ENCODE measurements at regions not wholly inside any gene's neighbourhood (a gene's known extent, or its start where the extent isn't known, plus 50 kb on each side); places are given as distances from the start of the nearest gene placed in this dataset.

DNA sequence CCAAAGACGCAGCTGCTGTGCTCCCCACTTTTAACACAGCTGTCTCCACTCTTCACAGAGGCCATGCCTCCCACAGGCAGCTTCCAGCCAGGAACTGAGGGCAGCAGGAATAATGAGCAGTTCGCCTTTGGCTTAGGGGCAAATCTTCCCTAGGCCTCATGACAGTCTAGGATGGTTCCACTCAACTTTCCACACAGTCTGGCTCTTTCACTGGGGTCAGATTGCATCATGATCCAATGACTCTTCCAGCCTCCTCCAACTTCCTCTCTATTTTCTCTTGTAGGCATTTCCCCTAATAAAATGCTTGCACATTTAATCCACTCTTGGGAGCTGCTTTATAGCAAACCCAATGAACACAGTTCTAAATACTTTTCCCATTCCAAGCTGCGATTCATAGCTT lies 271.6 kb upstream of the ATP2B1 start:
- CTCF ChIA-PET: interaction anchor here (1.1 to 1.3 kb wide), 2 partner anchors 23 to 197 kb away, joined by 3 read pairs; no protein-coding TSS in a partner anchor
- Histone ChIP-seq H3K27me3 (ENCODE audit: control insufficient read depth, insufficient read depth, low read length) (no peaks in the 10 kb centered on the region), H3K36me3 (ENCODE audit: control insufficient read depth, insufficient read depth, low read length) (no peaks in the 10 kb centered on the region), H3K4me3 (ENCODE audit: low read depth, low read length) (no peak overlapping the region)
- TF ChIP-seq, protein P1, sequence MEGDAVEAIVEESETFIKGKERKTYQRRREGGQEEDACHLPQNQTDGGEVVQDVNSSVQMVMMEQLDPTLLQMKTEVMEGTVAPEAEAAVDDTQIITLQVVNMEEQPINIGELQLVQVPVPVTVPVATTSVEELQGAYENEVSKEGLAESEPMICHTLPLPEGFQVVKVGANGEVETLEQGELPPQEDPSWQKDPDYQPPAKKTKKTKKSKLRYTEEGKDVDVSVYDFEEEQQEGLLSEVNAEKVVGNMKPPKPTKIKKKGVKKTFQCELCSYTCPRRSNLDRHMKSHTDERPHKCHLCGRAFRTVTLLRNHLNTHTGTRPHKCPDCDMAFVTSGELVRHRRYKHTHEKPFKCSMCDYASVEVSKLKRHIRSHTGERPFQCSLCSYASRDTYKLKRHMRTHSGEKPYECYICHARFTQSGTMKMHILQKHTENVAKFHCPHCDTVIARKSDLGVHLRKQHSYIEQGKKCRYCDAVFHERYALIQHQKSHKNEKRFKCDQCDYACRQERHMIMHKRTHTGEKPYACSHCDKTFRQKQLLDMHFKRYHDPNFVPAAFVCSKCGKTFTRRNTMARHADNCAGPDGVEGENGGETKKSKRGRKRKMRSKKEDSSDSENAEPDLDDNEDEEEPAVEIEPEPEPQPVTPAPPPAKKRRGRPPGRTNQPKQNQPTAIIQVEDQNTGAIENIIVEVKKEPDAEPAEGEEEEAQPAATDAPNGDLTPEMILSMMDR (IDR thresholded peaks at IDR 0.05; ENCODE audit: insufficient read depth, low read depth, low read length): no peak
- POLR2A ChIA-PET: no interaction called here
- DNase-seq (ENCODE audit: low read depth): peak; percentile 65

DNA sequence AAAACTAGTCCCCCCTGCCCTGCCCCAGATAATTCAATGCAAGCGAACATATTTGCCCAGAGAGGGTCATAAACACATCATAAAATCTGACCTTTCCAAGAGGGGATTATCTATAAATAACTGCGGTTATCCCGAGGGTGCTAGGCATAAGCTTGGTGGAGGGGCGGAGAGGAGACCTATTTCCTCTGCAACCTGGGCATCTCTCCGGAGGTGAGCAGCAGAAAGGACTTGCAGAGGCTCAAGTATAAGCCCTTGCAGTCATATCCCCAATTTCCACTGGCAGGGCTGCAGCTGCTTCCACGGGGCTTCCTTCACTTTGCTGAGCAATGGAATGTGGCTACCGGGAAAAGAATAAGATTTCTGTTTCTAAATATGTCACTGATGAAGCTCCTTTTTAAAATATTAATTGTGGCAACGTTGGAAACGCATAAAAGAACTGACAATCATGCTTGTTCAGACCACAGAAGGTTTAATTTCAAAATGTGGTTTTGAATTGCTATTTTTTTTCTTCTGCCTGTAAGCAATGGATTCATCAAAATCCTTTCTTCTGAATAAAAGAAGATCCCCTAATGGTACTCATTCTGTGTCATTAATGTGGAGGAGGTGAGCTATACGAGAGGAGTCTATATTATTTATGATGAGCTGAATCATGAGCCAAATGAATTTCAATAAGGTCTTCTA lies 268.9 kb upstream of the ATP2B1 start:
- Histone ChIP-seq H3K27me3 (ENCODE audit: control insufficient read depth, insufficient read depth, low read length) (no peaks in the 10 kb centered on the region), H3K36me3 (ENCODE audit: control insufficient read depth, insufficient read depth, low read length) (no peaks in the 10 kb centered on the region), H3K4me3 (ENCODE audit: low read depth, low read length) (no peak overlapping the region)
- CTCF ChIA-PET: interaction anchor here (0.6 to 1.5 kb wide), 4 partner anchors 9 to 82 kb away, joined by 3 to 4 read pairs (median 3); no protein-coding TSS in a partner anchor
- DNase-seq (ENCODE audit: low read depth): no peak
- POLR2A ChIA-PET: interaction anchor here (0.6 kb wide), 1 partner anchor 15 kb away, joined by 4 read pairs; no protein-coding TSS in a partner anchor
- TF ChIP-seq, protein P1 (IDR thresholded peaks at IDR 0.05; ENCODE audit: insufficient read depth, low read depth, low read length): no peak

- TF ChIP-seq, protein P1 (IDR thresholded peaks at IDR 0.05; ENCODE audit: insufficient read depth, low read depth, low read length): no peak
- DNase-seq (ENCODE audit: low read depth): no peak
- ChIA-PET CTCF (interaction anchor here (0.6 to 1.5 kb wide), 5 partner anchors 9 to 276 kb away, joined by 3 to 4 read pairs (median 3); no protein-coding TSS in a partner anchor), POLR2A (interaction anchor here (0.6 kb wide), 1 partner anchor 14 kb away, joined by 4 read pairs; no protein-coding TSS in a partner anchor)
- Histone ChIP-seq H3K4me3 (ENCODE audit: low read depth, low read length) (no peak overlapping the region), H3K27me3 (ENCODE audit: control insufficient read depth, insufficient read depth, low read length) (no peaks in the 10 kb centered on the region), H3K36me3 (ENCODE audit: control insufficient read depth, insufficient read depth, low read length) (no peaks in the 10 kb centered on the region)
These were observed 268.2 kb upstream of the ATP2B1 start for GRCh38 chr12:89976866-89977265.

DNA sequence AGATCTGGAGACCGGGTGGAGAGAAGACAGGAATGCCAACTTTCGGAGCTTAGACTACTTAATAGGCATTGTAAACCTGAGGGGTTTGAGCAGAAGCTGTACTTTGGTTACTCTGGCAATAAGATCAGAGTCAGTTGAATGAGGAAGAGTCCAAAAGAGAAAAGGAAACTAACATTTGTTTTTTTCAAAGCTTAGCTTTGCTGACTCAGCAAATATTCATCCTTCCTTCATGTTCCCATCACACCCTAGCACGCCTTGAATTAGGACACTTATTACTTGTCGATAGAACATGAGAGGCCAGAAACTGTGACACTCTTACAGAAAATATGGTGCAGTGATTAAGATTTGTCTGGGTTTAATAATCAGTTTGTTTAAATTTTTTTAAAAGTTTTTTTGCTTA lies 266.9 kb upstream of the ATP2B1 start:
- TF ChIP-seq, protein P1 (IDR thresholded peaks at IDR 0.05; ENCODE audit: insufficient read depth, low read depth, low read length): no peak
- no peak for DNase-seq (ENCODE audit: low read depth)

GRCh38 chr12:89971880-89972279 lies 263.2 kb upstream of the ATP2B1 start:
- Histone ChIP-seq H3K27me3 (ENCODE audit: control insufficient read depth, insufficient read depth, low read length) (no peaks in the 10 kb centered on the region), H3K36me3 (ENCODE audit: control insufficient read depth, insufficient read depth, low read length) (no peaks in the 10 kb centered on the region), H3K4me3 (ENCODE audit: low read depth, low read length) (no peak overlapping the region)
- CTCF ChIA-PET: no interaction called here
- POLR2A ChIA-PET: no interaction called here
- TF ChIP-seq, protein P1 (IDR thresholded peaks at IDR 0.05; ENCODE audit: insufficient read depth, low read depth, low read length): no peak
- DNase-seq (ENCODE audit: low read depth): no peak

More for the DNA sequence above, 266.9 kb upstream of the ATP2B1 start:
- Histone ChIP-seq H3K36me3 (ENCODE audit: control insufficient read depth, insufficient read depth, low read length) (no peaks in the 10 kb centered on the region), H3K4me3 (ENCODE audit: low read depth, low read length) (no peak overlapping the region), H3K27me3 (ENCODE audit: control insufficient read depth, insufficient read depth, low read length) (no peaks in the 10 kb centered on the region)
- CTCF ChIA-PET: no interaction called here
- POLR2A ChIA-PET: no interaction called here

Measured in BJ (cell line).